GM13977 (cell line): ENCODE measurements at regions not wholly inside any gene's neighbourhood (a gene's known extent, or its start where the extent isn't known, plus 50 kb on each side); places are given as distances from the start of the nearest gene placed in this dataset.

Source experiments
- DNase-seq: peaks from one replicate; pipeline ENCODE4 v3.0.0; 2012; ENCODE audit warnings: low spot score
- CTCF ChIP-seq: IDR thresholded peaks from 2 replicates; pipeline ENCODE4 v1.5.1; 2012; ENCODE audit warnings: mild to moderate bottlenecking, control low read depth; ENCODE audit not compliant: insufficient read depth; ENCODE audit errors: extremely low read depth, missing control alignments
- in situ Hi-C: fragments of 300-500 bp; cut with MboI; formaldehyde crosslinking; loops from one replicate; pipeline ENCODE4 v1.12.0; 2022; ENCODE audit warnings: low sequenced_read_pairs, low pct_unique_long_range_greater_than_20kb, mixed read lengths, inconsistent platforms; ENCODE audit not compliant: unreplicated experiment

GRCh38 chr22:26825960-26826935 lies 168.9 kb downstream of the MIAT start:
- no peak for DNase-seq
- TF ChIP-seq CTCF: no peak
- in situ Hi-C loops: no loop called here

- TF ChIP-seq CTCF: no peak
- DNase-seq: no peak
- in situ Hi-C loops: no loop called here
These were observed 170.2 kb downstream of the MIAT start for GRCh38 chr22:26827611-26828010.

GRCh38 chr22:26828311-26828710 lies 170.9 kb downstream of the MIAT start:
- in situ Hi-C loops: no loop called here
- TF ChIP-seq CTCF: no peak
- DNase-seq: peak; percentile 21

- in situ Hi-C loops: no loop called here
- no peak for DNase-seq
These were observed 173.4 kb downstream of the MIAT start for GRCh38 chr22:26830837-26831236.

GRCh38 chr22:26835023-26835422 lies 177.6 kb downstream of the MIAT start:
- in situ Hi-C loops: no loop called here
- no peak for TF ChIP-seq CTCF

More at GRCh38 chr22:26830837-26831236, 173.4 kb downstream of the MIAT start:
- no peak for TF ChIP-seq CTCF

GRCh38 chr22:26835929-26836528 lies 178.6 kb downstream of the MIAT start:
- DNase-seq: peak; percentile 63
- in situ Hi-C loops: no loop called here
- peak; percentile 68 for TF ChIP-seq CTCF

More at GRCh38 chr22:26835023-26835422, 177.6 kb downstream of the MIAT start:
- DNase-seq: no peak
